ENCODE measurements at regions not wholly inside any gene's neighbourhood (a gene's known extent, or its start where the extent isn't known, plus 50 kb on each side); places are given as distances from the start of the nearest gene placed in this dataset.

DNA sequence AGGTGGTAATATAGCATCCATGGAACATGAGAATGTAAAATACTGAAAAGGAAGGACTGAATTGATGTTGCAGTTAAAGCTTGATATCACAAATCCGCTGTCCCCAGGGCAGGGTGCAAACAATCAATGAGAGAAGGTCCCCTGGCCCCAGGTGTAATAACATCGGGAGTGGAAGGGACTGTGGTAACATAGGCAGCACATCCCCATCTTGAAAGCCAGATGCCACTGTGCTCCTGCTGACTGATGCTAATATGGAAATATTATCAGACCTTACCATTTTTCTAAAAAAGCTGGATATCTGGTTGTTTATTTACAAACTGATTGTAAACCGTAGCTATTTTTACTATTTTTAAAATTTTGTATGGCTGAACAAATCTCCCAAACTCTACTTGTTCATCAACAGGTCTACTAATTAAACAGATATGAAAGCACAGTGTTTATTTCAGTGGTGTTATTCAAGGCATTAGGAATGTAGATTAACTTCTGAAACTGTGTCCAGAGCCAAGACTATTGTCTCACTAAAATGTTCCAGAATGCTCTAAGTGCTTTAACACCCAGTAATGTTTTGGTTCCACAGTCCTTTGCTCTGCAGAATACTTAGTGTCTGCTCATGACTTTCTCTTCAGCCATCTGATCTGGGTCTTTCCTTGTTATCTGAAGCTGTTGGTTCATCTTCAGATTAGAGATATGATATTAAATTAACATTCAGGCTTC lies 386.0 kb upstream of the RARB start:
- no peak for TF ChIP-seq MXI1 (conservative IDR thresholded peaks at IDR 0.05; ENCODE audit: poor library complexity, severe bottlenecking)
- TF ChIP-seq EZH2 (IDR thresholded peaks at IDR 0.05; ENCODE audit: borderline replicate concordance, insufficient read depth, low read length, poor library complexity, severe bottlenecking): no peak
- no peak for TF ChIP-seq SMC3 (conservative IDR thresholded peaks at IDR 0.05; ENCODE audit: poor library complexity)
- no peak for TF ChIP-seq CTCF (IDR thresholded peaks at IDR 0.05; ENCODE audit: poor library complexity, severe bottlenecking)
- no peak for TF ChIP-seq RAD21 (conservative IDR thresholded peaks at IDR 0.05)
- TF ChIP-seq POLR2AphosphoS5 (IDR thresholded peaks at IDR 0.05): no peak
- TF ChIP-seq, protein P1, sequence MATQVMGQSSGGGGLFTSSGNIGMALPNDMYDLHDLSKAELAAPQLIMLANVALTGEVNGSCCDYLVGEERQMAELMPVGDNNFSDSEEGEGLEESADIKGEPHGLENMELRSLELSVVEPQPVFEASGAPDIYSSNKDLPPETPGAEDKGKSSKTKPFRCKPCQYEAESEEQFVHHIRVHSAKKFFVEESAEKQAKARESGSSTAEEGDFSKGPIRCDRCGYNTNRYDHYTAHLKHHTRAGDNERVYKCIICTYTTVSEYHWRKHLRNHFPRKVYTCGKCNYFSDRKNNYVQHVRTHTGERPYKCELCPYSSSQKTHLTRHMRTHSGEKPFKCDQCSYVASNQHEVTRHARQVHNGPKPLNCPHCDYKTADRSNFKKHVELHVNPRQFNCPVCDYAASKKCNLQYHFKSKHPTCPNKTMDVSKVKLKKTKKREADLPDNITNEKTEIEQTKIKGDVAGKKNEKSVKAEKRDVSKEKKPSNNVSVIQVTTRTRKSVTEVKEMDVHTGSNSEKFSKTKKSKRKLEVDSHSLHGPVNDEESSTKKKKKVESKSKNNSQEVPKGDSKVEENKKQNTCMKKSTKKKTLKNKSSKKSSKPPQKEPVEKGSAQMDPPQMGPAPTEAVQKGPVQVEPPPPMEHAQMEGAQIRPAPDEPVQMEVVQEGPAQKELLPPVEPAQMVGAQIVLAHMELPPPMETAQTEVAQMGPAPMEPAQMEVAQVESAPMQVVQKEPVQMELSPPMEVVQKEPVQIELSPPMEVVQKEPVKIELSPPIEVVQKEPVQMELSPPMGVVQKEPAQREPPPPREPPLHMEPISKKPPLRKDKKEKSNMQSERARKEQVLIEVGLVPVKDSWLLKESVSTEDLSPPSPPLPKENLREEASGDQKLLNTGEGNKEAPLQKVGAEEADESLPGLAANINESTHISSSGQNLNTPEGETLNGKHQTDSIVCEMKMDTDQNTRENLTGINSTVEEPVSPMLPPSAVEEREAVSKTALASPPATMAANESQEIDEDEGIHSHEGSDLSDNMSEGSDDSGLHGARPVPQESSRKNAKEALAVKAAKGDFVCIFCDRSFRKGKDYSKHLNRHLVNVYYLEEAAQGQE (IDR thresholded peaks at IDR 0.05; ENCODE audit: borderline replicate concordance): no peak
- no peak for TF ChIP-seq EP300 (conservative IDR thresholded peaks at IDR 0.05; ENCODE audit: poor library complexity, severe bottlenecking)
- no peak for TF ChIP-seq TAF1 (IDR thresholded peaks at IDR 0.05; ENCODE audit: low read depth)
- Histone ChIP-seq H2AFZ (ENCODE audit: low read depth, low read length) (no peak overlapping the region), H4K20me1 (ENCODE audit: insufficient read depth) (no peaks in the 10 kb centered on the region), H3K4me3 (ENCODE audit: low read length) (no peak overlapping the region), H3K9ac (ENCODE audit: low read length) (no peak overlapping the region), H3K4me2 (ENCODE audit: low read length) (no peak overlapping the region), H3K27me3 (ENCODE audit: insufficient read depth, low read depth, low read length) (no peaks in the 10 kb centered on the region), H3F3A (ENCODE audit: insufficient read depth, low read length, poor library complexity, severe bottlenecking) (no peaks in the 10 kb centered on the region), H3K27ac (ENCODE audit: low read length) (no peak overlapping the region), H3K36me3 (ENCODE audit: insufficient read depth, low read length) (no peaks in the 10 kb centered on the region), H3K79me2 (replicated peaks; ENCODE audit: insufficient read depth, low read length) (no peaks in the 10 kb centered on the region), H3K9me2 (ENCODE audit: insufficient read depth, low read length) (no peaks in the 10 kb centered on the region), H3K9me3 (ENCODE audit: low read length) (no peaks in the 10 kb centered on the region)

DNA sequence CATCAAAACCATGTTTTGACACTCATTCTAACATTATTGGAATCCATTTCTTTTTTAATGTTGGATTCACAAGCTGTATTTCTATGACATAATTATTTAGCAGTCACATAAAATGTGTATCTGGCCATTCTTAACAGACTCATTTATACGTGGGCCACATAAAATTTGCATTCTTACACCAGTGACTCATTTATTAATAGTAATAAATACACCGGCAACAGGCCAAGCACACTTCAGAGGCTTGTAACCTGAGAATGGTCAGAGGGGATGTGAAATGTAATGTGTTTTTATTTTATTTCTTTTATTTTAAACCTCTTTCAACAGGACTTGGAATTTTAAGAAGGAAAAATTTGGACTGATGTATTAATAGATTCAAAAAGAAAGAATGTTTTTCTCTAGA lies 384.9 kb upstream of the RARB start:
- H3F3A ChIP-seq (ENCODE audit: insufficient read depth, low read length, poor library complexity, severe bottlenecking): no peaks in the 10 kb centered on the region
- no peaks in the 10 kb centered on the region for H3K9me2 ChIP-seq (ENCODE audit: insufficient read depth, low read length)
- H3K79me2 ChIP-seq (replicated peaks; ENCODE audit: insufficient read depth, low read length): no peaks in the 10 kb centered on the region
- H3K27ac ChIP-seq (ENCODE audit: low read length): peak overlapping the region; percentile 13
- H2AFZ ChIP-seq (ENCODE audit: low read depth, low read length): no peak overlapping the region
- H3K4me3 ChIP-seq (ENCODE audit: low read length): no peak overlapping the region
- no peaks in the 10 kb centered on the region for H3K9me3 ChIP-seq (ENCODE audit: low read length)
- TF ChIP-seq MXI1 (conservative IDR thresholded peaks at IDR 0.05; ENCODE audit: poor library complexity, severe bottlenecking) (no peak), SMC3 (conservative IDR thresholded peaks at IDR 0.05; ENCODE audit: poor library complexity) (no peak), TAF1 (IDR thresholded peaks at IDR 0.05; ENCODE audit: low read depth) (no peak), POLR2AphosphoS5 (IDR thresholded peaks at IDR 0.05) (no peak), EZH2 (IDR thresholded peaks at IDR 0.05; ENCODE audit: borderline replicate concordance, insufficient read depth, low read length, poor library complexity, severe bottlenecking) (no peak), EP300 (conservative IDR thresholded peaks at IDR 0.05; ENCODE audit: poor library complexity, severe bottlenecking) (no peak), CTCF (IDR thresholded peaks at IDR 0.05; ENCODE audit: poor library complexity, severe bottlenecking) (no peak), RAD21 (conservative IDR thresholded peaks at IDR 0.05) (no peak)
- TF ChIP-seq, protein P1 (IDR thresholded peaks at IDR 0.05; ENCODE audit: borderline replicate concordance): no peak
- H3K36me3 ChIP-seq (ENCODE audit: insufficient read depth, low read length): no peaks in the 10 kb centered on the region
- no peaks in the 10 kb centered on the region for H3K27me3 ChIP-seq (ENCODE audit: insufficient read depth, low read depth, low read length)
- no peak overlapping the region for H3K4me2 ChIP-seq (ENCODE audit: low read length)
- no peak overlapping the region for H3K9ac ChIP-seq (ENCODE audit: low read length)
- H4K20me1 ChIP-seq (ENCODE audit: insufficient read depth): no peaks in the 10 kb centered on the region
